OCI-LY7 (cell line): ENCODE measurements at regions not wholly inside any gene's neighbourhood (a gene's known extent, or its start where the extent isn't known, plus 50 kb on each side); places are given as distances from the start of the nearest gene placed in this dataset.

ENCODE experiments used
- BruUV-seq: library from RNA; stranded (reverse); fragments of 400-500 nt; replicated peaks from 2 replicates; lab custom pipeline; 2021; lab: Mats Ljungman, UMichigan
- CTCF ChIA-PET: fragments of 300-600 bp; sonication (Branson Sonifier 250); formaldehyde crosslinking; loops from one replicate; lab custom pipeline; 2022; ENCODE audit warnings: antibody characterized with exemption; ENCODE audit not compliant: unreplicated experiment; lab: Charles Lee
- POLR2A ChIA-PET: fragments of 300-600 bp; sonication (Branson Sonifier 250); formaldehyde crosslinking; loops from one replicate; lab custom pipeline; 2022; ENCODE audit warnings: antibody characterized with exemption; lab: Charles Lee
- DNase-seq: peaks from one replicate; pipeline ENCODE4 v3.0.0-alpha.2; 2015; ENCODE audit warnings: low spot score
- H2AFZ ChIP-seq: fragments of 200-600 bp; sonication (generic), shearing (Covaris generic); 2 replicates; pipeline ENCODE4 v1.6.1; 2014; ENCODE audit warnings: mild to moderate bottlenecking, antibody characterized with exemption, low read length, moderate library complexity
- H3K27ac ChIP-seq: fragments of 200-600 bp; sonication (generic); 2 replicates; pipeline ENCODE4 v1.5.1; 2014; ENCODE audit warnings: mixed run types, low read depth, mild to moderate bottlenecking, moderate library complexity, low read length, inconsistent platforms; ENCODE audit not compliant: poor library complexity, severe bottlenecking
- H3K36me3 ChIP-seq: fragments of 200-600 bp; sonication (generic); 2 replicates; pipeline ENCODE4 v1.6.1; 2014; ENCODE audit warnings: mild to moderate bottlenecking, antibody characterized with exemption, low read length, moderate library complexity, mixed read lengths; ENCODE audit not compliant: insufficient read depth
- H3K4me1 ChIP-seq: fragments of 200-600 bp; sonication (generic); 2 replicates; pipeline ENCODE4 v1.5.1; 2014; ENCODE audit warnings: mild to moderate bottlenecking, low read length; ENCODE audit not compliant: insufficient read depth, poor library complexity, severe bottlenecking
- H3K4me2 ChIP-seq: fragments of 200-600 bp; sonication (generic); 2 replicates; pipeline ENCODE4 v1.6.1; 2014; ENCODE audit warnings: mild to moderate bottlenecking, low read length
- H3K4me3 ChIP-seq: fragments of 200-600 bp; sonication (generic); 2 replicates; pipeline ENCODE4 v1.5.1; 2014; ENCODE audit warnings: mild to moderate bottlenecking, low read depth, low read length; ENCODE audit not compliant: poor library complexity, severe bottlenecking
- H3K79me2 ChIP-seq: fragments of 200-600 bp; sonication (generic); 2 replicates; pipeline ENCODE4 v1.6.1; 2016; ENCODE audit warnings: low read depth, mild to moderate bottlenecking, low read length, moderate library complexity, mixed read lengths; ENCODE audit not compliant: insufficient read depth
- H3K9me2 ChIP-seq: fragments of 200-600 bp; sonication (generic); 2 replicates; pipeline ENCODE4 v1.6.1; 2016; ENCODE audit warnings: mild to moderate bottlenecking, low read length, mixed read lengths; ENCODE audit not compliant: insufficient read depth
- H3K9me3 ChIP-seq: fragments of 200-600 bp; sonication (generic); 2 replicates; pipeline ENCODE4 v1.6.1; 2014; ENCODE audit warnings: mild to moderate bottlenecking, mixed run types, low read length, mixed read lengths
- H4K20me1 ChIP-seq: fragments of 200-600 bp; sonication (generic); 2 replicates; pipeline ENCODE4 v1.6.1; 2014; ENCODE audit warnings: mild to moderate bottlenecking, antibody characterized with exemption, low read length, moderate library complexity, mixed read lengths; ENCODE audit not compliant: insufficient read depth
- EZH2phosphoT487 ChIP-seq: fragments of 200-600 bp; sonication (generic); IDR thresholded peaks from 2 replicates; pipeline ENCODE4 v1.6.1; 2018; ENCODE audit warnings: low read depth, borderline replicate concordance, mild to moderate bottlenecking, mixed run types, antibody characterized with exemption, low read length, moderate library complexity, mixed read lengths
- intact Hi-C: fragments of 100-400 bp; cut with micrococcal nuclease; formaldehyde crosslinking; loops from one replicate; pipeline ENCODE4 v1.10.0; 2022; ENCODE audit not compliant: unreplicated experiment
- TF ChIP-seq, protein P1 (sequence below): fragments of 200-600 bp; sonication (generic); conservative IDR thresholded peaks from 2 replicates; pipeline ENCODE4 v1.5.1; 2014; ENCODE audit warnings: mild to moderate bottlenecking, antibody characterized with exemption, low read length, moderate library complexity, mixed read lengths

DNA sequence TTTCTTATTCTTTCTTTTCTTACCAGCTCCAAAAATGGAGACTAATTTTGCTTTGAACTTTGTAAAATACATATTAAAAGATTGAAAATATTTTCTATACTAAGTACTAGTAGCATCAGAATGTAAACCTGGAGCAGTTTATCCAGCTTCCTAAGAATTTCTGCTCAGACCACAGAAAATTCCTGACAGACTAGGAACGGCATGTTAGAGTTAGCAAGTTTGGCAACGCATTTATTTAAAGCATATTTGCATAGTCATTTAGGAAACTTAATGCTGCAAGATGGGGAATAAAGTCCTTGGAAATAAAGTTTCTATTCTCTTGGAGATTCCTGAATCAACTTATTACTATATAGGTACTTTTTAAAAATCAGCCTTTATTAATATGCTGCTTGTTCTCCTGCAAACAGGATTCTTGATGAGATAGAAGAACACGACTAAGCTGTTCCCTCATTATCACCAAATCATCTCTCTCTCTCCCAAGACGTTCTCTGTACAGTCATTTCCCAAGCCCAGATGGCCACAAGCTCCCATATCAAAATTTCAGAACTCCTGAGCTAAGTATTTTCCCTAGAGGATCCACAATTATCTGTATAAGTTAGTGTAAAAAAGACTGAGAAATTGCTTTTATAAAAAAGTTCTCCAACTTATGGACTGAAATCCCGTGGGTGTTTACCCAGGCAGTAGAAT is 305.8 kb upstream of the NEBL start:
- Histone ChIP-seq H3K4me1 (no peaks in the 10 kb centered on the region), H4K20me1 (no peaks in the 10 kb centered on the region), H2AFZ (no peak overlapping the region), H3K27ac (no peak overlapping the region), H3K4me2 (no peak overlapping the region), H3K4me3 (no peak overlapping the region), H3K36me3 (no peaks in the 10 kb centered on the region), H3K9me2 (no peaks in the 10 kb centered on the region), H3K9me3 (no peaks in the 10 kb centered on the region), H3K79me2 (no peaks in the 10 kb centered on the region)
- DNase-seq: no peak
- no TSS peak for BruUV-seq
- no peak for TF ChIP-seq EZH2phosphoT487
- TF ChIP-seq, protein P1, sequence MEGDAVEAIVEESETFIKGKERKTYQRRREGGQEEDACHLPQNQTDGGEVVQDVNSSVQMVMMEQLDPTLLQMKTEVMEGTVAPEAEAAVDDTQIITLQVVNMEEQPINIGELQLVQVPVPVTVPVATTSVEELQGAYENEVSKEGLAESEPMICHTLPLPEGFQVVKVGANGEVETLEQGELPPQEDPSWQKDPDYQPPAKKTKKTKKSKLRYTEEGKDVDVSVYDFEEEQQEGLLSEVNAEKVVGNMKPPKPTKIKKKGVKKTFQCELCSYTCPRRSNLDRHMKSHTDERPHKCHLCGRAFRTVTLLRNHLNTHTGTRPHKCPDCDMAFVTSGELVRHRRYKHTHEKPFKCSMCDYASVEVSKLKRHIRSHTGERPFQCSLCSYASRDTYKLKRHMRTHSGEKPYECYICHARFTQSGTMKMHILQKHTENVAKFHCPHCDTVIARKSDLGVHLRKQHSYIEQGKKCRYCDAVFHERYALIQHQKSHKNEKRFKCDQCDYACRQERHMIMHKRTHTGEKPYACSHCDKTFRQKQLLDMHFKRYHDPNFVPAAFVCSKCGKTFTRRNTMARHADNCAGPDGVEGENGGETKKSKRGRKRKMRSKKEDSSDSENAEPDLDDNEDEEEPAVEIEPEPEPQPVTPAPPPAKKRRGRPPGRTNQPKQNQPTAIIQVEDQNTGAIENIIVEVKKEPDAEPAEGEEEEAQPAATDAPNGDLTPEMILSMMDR: no peak
- POLR2A ChIA-PET: no interaction called here
- CTCF ChIA-PET: no interaction called here
- intact Hi-C loops: no loop called here

DNA sequence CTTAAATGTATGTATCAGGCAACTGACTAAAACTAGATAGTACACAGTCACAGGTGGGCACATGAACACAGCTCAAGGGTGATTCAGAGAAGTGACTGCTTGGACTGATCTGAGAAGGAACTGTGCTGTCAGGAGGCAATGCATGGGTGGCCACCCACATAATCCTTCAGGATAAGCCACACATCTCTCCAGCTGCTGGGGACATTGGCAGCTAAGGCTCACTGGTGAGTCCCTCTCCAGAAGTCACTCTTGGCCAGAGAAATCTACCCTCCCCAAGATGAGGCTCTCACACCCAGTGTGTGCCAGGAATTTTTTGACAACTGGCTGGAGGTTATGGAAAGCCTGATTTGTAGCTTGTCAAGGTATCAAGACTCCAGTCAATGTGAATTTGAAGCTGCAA is 302.4 kb upstream of the NEBL start:
- H3K4me2 ChIP-seq: no peak overlapping the region
- no peaks in the 10 kb centered on the region for H3K4me1 ChIP-seq
- no peak overlapping the region for H2AFZ ChIP-seq
- no peak for TF ChIP-seq EZH2phosphoT487
- TF ChIP-seq, protein P1: no peak
- no peaks in the 10 kb centered on the region for H3K79me2 ChIP-seq
- no peaks in the 10 kb centered on the region for H3K9me2 ChIP-seq
- no peak for DNase-seq
- BruUV-seq: no TSS peak
- no peaks in the 10 kb centered on the region for H3K9me3 ChIP-seq
- no peak overlapping the region for H3K27ac ChIP-seq
- no peaks in the 10 kb centered on the region for H3K36me3 ChIP-seq
- H4K20me1 ChIP-seq: no peaks in the 10 kb centered on the region
- intact Hi-C loops: no loop called here
- no peak overlapping the region for H3K4me3 ChIP-seq
- CTCF ChIA-PET: no interaction called here
- POLR2A ChIA-PET: no interaction called here

DNA sequence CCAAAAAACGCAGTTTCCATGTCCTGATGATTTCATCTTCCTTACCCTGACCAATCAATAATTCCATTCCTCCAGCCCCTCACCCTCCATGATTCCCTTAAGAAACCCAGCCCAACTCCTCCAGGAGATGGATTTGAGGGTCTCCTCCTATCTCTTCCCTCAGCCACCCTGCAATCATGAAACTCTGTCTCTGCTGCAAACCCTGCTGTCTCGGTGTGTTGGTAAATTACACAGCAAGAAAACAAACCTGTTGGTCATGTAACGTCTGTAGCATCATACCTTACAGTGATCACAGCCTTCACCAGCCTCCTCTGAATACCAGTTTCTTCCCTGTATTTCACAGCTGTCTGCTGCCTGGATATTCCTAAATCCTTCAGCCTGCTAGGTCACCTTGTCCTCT is 300.7 kb upstream of the NEBL start:
- ChIA-PET CTCF (no interaction called here), POLR2A (interaction anchor here (0.6 kb wide), 1 partner anchor 10 kb away, joined by 3 read pairs; no protein-coding TSS in a partner anchor)

More for the DNA sequence above, 300.7 kb upstream of the NEBL start:
- H2AFZ ChIP-seq: no peak overlapping the region
- no peak for TF ChIP-seq EZH2phosphoT487
- TF ChIP-seq, protein P1: no peak
- DNase-seq: no peak
- no peaks in the 10 kb centered on the region for H3K79me2 ChIP-seq
- H3K9me2 ChIP-seq: no peaks in the 10 kb centered on the region
- no peaks in the 10 kb centered on the region for H3K4me1 ChIP-seq
- intact Hi-C loops: no loop called here
- no peak overlapping the region for H3K4me3 ChIP-seq
- H3K36me3 ChIP-seq: no peaks in the 10 kb centered on the region
- H3K9me3 ChIP-seq: no peaks in the 10 kb centered on the region
- H4K20me1 ChIP-seq: no peaks in the 10 kb centered on the region
- H3K27ac ChIP-seq: no peak overlapping the region
- no TSS peak for BruUV-seq
- H3K4me2 ChIP-seq: no peak overlapping the region
